GM12874 (cell line): ENCODE measurements at regions not wholly inside any gene's neighbourhood (a gene's known extent, or its start where the extent isn't known, plus 50 kb on each side); places are given as distances from the start of the nearest gene placed in this dataset.

Source experiments
- CTCF ChIP-seq: IDR thresholded peaks from 2 replicates; pipeline ENCODE4 v1.5.1; 2011; ENCODE audit warnings: low read depth, mild to moderate bottlenecking, control low read depth, low read length, moderate library complexity; ENCODE audit not compliant: insufficient read depth

DNA sequence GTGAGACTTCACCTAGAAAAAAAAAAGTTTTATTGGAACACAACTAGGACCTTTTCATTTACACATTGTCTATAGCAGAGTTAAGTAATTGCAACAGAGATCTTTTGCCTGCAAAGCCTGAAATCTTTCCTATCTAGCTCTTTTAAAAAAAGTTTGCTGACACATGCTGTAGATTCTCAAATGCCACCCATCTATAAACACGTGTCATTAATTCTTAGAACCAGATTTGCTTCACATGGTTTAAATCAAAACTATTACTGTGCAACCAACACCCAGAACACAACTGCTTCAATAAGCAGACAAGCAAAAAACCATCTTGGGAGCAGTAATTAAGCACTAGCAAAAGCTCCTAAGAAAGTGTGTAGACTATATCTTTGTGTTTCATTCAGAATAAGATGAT, 55.0 kb downstream of the OXSM start:
- no peak for TF ChIP-seq CTCF

DNA sequence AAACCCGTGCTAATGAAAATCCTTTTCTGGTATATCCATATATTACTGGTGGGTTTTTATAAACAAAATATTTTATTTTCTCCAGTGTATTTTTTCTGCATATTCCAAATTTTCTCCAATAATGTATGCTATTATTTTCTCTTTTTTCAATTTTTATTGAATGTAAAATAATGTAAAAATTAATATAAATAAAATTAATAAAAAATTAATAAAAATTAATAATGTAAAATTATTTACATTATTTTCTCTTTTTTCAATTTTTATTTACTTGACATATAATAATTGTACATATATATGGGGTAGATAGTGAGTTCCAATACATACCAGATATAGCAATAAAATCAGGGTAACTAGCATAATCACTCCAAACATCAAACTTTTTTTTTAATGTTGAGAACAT, 56.4 kb downstream of the OXSM start:
- TF ChIP-seq CTCF = no peak

- TF ChIP-seq CTCF = no peak
Observed at GRCh38 chr3:25849091-25849490, 59.2 kb downstream of the OXSM start.

GRCh38 chr3:25849641-25850385, 59.9 kb downstream of the OXSM start:
- TF ChIP-seq CTCF = no peak

DNA sequence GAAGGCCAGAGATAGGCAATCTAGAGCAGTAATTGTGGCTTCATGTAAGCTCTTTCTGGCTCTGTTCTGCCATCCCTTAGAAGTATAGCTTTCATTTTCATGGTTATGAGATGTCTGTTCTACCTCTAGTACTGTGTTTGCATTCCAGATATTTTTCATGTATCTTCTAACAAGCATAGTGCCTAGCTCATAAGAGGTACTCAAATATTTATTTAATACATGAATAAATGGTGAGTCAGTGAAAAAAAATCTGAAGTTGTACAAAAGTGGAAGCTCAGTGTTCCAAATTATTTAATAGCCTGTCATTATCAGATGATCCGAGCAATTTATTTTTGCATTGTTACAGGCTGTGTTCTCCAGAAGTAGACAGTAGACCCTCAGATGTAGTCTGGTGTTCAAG, 64.3 kb downstream of the OXSM start:
- no peak for TF ChIP-seq CTCF

GRCh38 chr3:25854635-25855034, 64.7 kb downstream of the OXSM start:
- no peak for TF ChIP-seq CTCF

- TF ChIP-seq CTCF = no peak
Observed at GRCh38 chr3:25855266-25855784, 65.4 kb downstream of the OXSM start.
